SK-N-SH treated with all-trans-retinoic acid at 6 μM for 48 hours (cell line): ENCODE measurements at regions not wholly inside any gene's neighbourhood (a gene's known extent, or its start where the extent isn't known, plus 50 kb on each side); places are given as distances from the start of the nearest gene placed in this dataset.

Experiments
- ATAC-seq: fragments of 200-7000 bp; cut with Tn5 transposase; 3 replicates; pipeline ENCODE4 v1.9.1; 2020; ENCODE audit warnings: mild to moderate bottlenecking, moderate library complexity
- ARNTL ChIP-seq: fragments of 450-650 bp; formaldehyde crosslinking; IDR thresholded peaks from 2 replicates; pipeline ENCODE4 v1.5.0; 2020; ENCODE audit warnings: low read depth, mild to moderate bottlenecking, moderate library complexity, borderline replicate concordance
- BACH2 ChIP-seq: fragments of 250-450 bp; sonication (Bioruptor Pico); IDR thresholded peaks from 2 replicates; pipeline ENCODE4 v1.9.0; 2021; ENCODE audit warnings: mild to moderate bottlenecking, borderline replicate concordance
- CREB5 ChIP-seq: fragments of 250-450 bp; sonication (Bioruptor Pico); IDR thresholded peaks from 2 replicates; pipeline ENCODE4 v1.5.1; 2020; ENCODE audit warnings: low read depth, mild to moderate bottlenecking, moderate library complexity
- CSDC2 ChIP-seq: fragments of 250-450 bp; sonication (Bioruptor Pico); IDR thresholded peaks from 2 replicates; pipeline ENCODE4 v1.5.0; 2020; ENCODE audit warnings: mild to moderate bottlenecking, moderate library complexity
- CSRNP3 ChIP-seq: fragments of 250-450 bp; sonication (Bioruptor Pico); IDR thresholded peaks from 2 replicates; pipeline ENCODE4 v1.5.1; 2021; ENCODE audit warnings: mild to moderate bottlenecking, moderate library complexity
- ESRRG ChIP-seq: fragments of 250-450 bp; sonication (Bioruptor Pico); IDR thresholded peaks from 2 replicates; pipeline ENCODE4 v1.6.1; 2021; ENCODE audit warnings: mild to moderate bottlenecking
- ISL1 ChIP-seq: fragments of 250-450 bp; sonication (Bioruptor Pico); IDR thresholded peaks from 2 replicates; pipeline ENCODE4 v2.1.2; 2022; ENCODE audit warnings: mild to moderate bottlenecking, moderate library complexity
- PATZ1 ChIP-seq: fragments of 250-450 bp; sonication (Bioruptor Pico); IDR thresholded peaks from 2 replicates; pipeline ENCODE4 v1.8.0; 2020; ENCODE audit warnings: mild to moderate bottlenecking, moderate library complexity, borderline replicate concordance
- POU6F1 ChIP-seq: fragments of 250-450 bp; sonication (Bioruptor Pico); IDR thresholded peaks from 2 replicates; pipeline ENCODE4 v1.8.0; 2021; ENCODE audit warnings: low read depth, mild to moderate bottlenecking, moderate library complexity, borderline replicate concordance
- SNAI2 ChIP-seq: fragments of 250-450 bp; sonication (Bioruptor Pico); IDR thresholded peaks from 2 replicates; pipeline ENCODE4 v1.5.0; 2020; ENCODE audit warnings: mild to moderate bottlenecking, moderate library complexity
- TCF4 ChIP-seq: fragments of 250-450 bp; sonication (Bioruptor Pico); IDR thresholded peaks from 2 replicates; pipeline ENCODE4 v1.8.0; 2021; ENCODE audit warnings: mild to moderate bottlenecking, moderate library complexity, borderline replicate concordance
- TOX ChIP-seq: fragments of 250-450 bp; sonication (Bioruptor Pico); IDR thresholded peaks from 2 replicates; pipeline ENCODE4 v1.8.0; 2021; ENCODE audit warnings: mild to moderate bottlenecking, moderate library complexity, borderline replicate concordance
- TSHZ2 ChIP-seq: fragments of 250-450 bp; sonication (Bioruptor Pico); IDR thresholded peaks from 2 replicates; pipeline ENCODE4 v1.5.0; 2020; ENCODE audit warnings: mild to moderate bottlenecking, moderate library complexity
- ZC3H10 ChIP-seq: fragments of 250-450 bp; sonication (Bioruptor Pico); IDR thresholded peaks from 2 replicates; pipeline ENCODE4 v1.5.1; 2021; ENCODE audit warnings: mild to moderate bottlenecking, moderate library complexity
- ZFP3 ChIP-seq: fragments of 250-450 bp; sonication (Bioruptor Pico); IDR thresholded peaks from 2 replicates; pipeline ENCODE4 v1.5.0; 2020; ENCODE audit warnings: mild to moderate bottlenecking, moderate library complexity
- ZFP30 ChIP-seq: fragments of 450-650 bp; formaldehyde crosslinking; IDR thresholded peaks from 2 replicates; pipeline ENCODE4 v1.5.0; 2022; ENCODE audit warnings: mild to moderate bottlenecking, moderate library complexity
- ZNF70 ChIP-seq: fragments of 450-650 bp; formaldehyde crosslinking; IDR thresholded peaks from 2 replicates; pipeline ENCODE4 v1.5.0; 2020; ENCODE audit warnings: mild to moderate bottlenecking, moderate library complexity
- ZNF8 ChIP-seq: fragments of 450-650 bp; formaldehyde crosslinking; IDR thresholded peaks from 2 replicates; pipeline ENCODE4 v1.5.0; 2020; ENCODE audit warnings: mild to moderate bottlenecking, moderate library complexity

GRCh38 chr13:76775088-76775740 lies 111.0 kb downstream of the KCTD12 start:
- TF ChIP-seq TSHZ2 (CRISPR knock-in tag) = no peak
- TF ChIP-seq ZNF70 (CRISPR knock-in tag) = no peak
- TF ChIP-seq ZNF8 = no peak
- TF ChIP-seq TOX (CRISPR knock-in tag) = no peak
- no peak for TF ChIP-seq CREB5 (CRISPR knock-in tag)
- no peak for TF ChIP-seq CSRNP3 (CRISPR knock-in tag)
- TF ChIP-seq ARNTL = no peak
- TF ChIP-seq SNAI2 (CRISPR knock-in tag) = no peak
- ATAC-seq = no peak

GRCh38 chr13:76773448-76774094 lies 112.6 kb downstream of the KCTD12 start:
- ATAC-seq = no peak
- TF ChIP-seq CSDC2 (CRISPR knock-in tag) (no peak), ZNF70 (CRISPR knock-in tag) (no peak), BACH2 (CRISPR knock-in tag) (no peak), ISL1 (CRISPR knock-in tag) (no peak), ZFP3 (no peak), ZNF8 (no peak), POU6F1 (no peak), TSHZ2 (CRISPR knock-in tag) (no peak), ZFP30 (CRISPR knock-in tag) (no peak)

GRCh38 chr13:76772241-76772640 lies 114.0 kb downstream of the KCTD12 start:
- no peak for ATAC-seq
- no peak for TF ChIP-seq PATZ1 (CRISPR knock-in tag)
- TF ChIP-seq CSRNP3 (CRISPR knock-in tag) = no peak
- no peak for TF ChIP-seq CSDC2 (CRISPR knock-in tag)
- no peak for TF ChIP-seq TSHZ2 (CRISPR knock-in tag)
- TF ChIP-seq TCF4 (CRISPR knock-in tag) = no peak
- TF ChIP-seq ZC3H10 (CRISPR knock-in tag) = no peak
- no peak for TF ChIP-seq ZFP3
- no peak for TF ChIP-seq ZNF8
- TF ChIP-seq TOX (CRISPR knock-in tag) = no peak
- no peak for TF ChIP-seq ESRRG (CRISPR knock-in tag)
